Duodenal mucosa (tissue), 2 donors: ENCODE measurements at regions not wholly inside any gene's neighbourhood (a gene's known extent, or its start where the extent isn't known, plus 50 kb on each side); places are given as distances from the start of the nearest gene placed in this dataset.

ENCODE experiments used
- H3K27ac ChIP-seq: one replicate; pipeline ENCODE4 v1.7.0; 2013; ENCODE audit warnings: low read depth, low read length
- H3K27me3 ChIP-seq, 2 donors: one replicate each; pipeline ENCODE4 v1.7.0; 2013; ENCODE audit warnings: low read length in 2 of 2, control low read depth in 1 of 2; ENCODE audit not compliant: insufficient read depth in 2 of 2, control insufficient read depth in 1 of 2
- H3K36me3 ChIP-seq, 2 donors: one replicate each; pipeline ENCODE4 v1.7.0; 2013; ENCODE audit warnings: low read length in 2 of 2, control low read depth in 1 of 2; ENCODE audit not compliant: insufficient read depth in 2 of 2, control insufficient read depth in 1 of 2
- H3K4me1 ChIP-seq, 2 donors: one replicate each; pipeline ENCODE4 v1.7.0; 2013; ENCODE audit warnings: low read length in 2 of 2, control low read depth in 1 of 2; ENCODE audit not compliant: insufficient read depth in 2 of 2, control insufficient read depth in 1 of 2
- H3K4me3 ChIP-seq, 2 donors: one replicate each; pipeline ENCODE4 v1.7.0; 2013; ENCODE audit warnings: low read length in 2 of 2, low read depth in 1 of 2
- H3K9ac ChIP-seq, 2 donors: one replicate each; pipeline ENCODE4 v1.7.0; 2013; ENCODE audit warnings: low read length in 2 of 2, low read depth in 1 of 2
- H3K9me3 ChIP-seq, 2 donors: one replicate each; pipeline ENCODE4 v1.7.0; 2013; ENCODE audit warnings: low read length in 2 of 2, control low read depth in 1 of 2; ENCODE audit not compliant: control insufficient read depth in 1 of 2

DNA sequence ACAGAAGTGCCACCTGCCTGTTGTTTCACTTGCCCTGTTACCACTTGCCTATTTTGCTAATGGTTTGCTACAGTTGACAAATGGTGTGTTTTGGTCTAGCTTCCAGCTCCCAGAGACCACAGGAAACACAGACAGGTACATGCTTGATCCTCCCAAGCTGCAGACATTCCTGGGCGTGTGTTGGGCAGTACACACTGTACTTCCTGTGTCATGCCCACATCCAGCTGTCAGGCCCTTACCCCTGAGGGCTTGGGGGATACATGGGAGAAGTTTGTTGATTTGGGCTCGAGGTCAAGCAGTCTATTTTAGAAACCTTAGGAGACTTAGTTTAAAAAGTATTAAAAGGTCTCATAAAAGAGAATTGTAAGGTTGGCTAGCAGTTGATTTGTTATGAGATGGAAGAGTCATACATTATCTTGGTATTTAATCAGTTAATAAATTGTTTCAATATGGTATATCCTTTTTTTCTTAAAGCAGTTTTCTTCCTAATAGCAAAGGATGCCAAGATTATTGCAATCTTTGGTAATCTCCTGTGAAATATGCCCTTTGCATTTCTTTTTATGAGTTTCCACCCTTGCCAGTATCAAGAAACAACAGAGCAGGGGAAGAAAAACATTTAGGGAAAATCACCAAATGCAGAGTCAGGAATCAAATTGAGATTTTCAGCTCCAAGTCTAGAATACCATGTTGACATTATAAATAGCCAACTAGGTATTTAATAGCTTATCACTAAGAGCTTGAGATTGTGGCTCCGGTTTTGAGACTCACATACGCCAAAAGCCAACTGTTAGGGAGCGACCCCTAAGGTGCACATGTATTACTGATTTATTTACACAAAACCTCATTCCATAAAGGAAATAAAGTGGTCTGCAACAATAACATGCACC lies 52.3 kb upstream of the CD180 start:
- Histone ChIP-seq H3K4me1 (peaks cover 0 to 6% of the 10 kb centered on the region in 2 donors), H3K27me3 (no peaks in the 10 kb centered on the region), H3K9ac (no peak overlapping the region), H3K9me3 (no peaks in the 10 kb centered on the region), H3K27ac (no peak overlapping the region), H3K4me3 (no peak overlapping the region), H3K36me3 (no peaks in the 10 kb centered on the region)

DNA sequence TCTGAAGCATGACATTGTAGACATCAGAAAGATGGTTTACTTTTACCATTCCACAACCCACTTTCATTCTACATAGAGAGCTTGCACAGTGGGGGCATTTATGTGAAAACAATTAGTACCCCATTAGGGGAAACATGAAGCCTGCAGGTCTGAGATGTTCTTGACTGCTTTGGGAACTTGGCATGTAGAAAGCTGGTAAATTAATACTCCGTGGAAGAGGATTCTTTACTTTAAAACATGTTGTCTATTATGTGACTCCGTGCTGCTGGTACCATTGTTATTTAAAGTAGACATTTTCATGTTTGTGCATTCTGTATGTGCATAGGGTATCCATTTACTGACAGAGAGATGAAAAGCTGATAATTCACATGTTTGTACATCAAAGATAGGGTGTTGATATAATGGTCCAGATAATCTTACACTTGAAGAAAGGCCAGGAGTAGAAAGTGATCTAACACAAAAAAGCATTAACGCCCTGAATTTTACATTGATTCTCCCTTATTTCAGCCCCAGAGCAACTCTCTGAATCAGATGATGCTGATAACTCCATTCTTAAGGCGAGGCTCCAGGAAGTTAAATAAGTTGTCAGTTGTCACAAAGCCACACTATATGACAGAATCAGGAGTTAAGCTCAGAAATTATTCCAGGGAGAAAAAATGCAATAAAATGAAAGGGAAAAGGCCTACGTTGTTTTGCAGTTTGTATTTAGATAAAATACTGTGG lies 50.1 kb upstream of the CD180 start:
- Histone ChIP-seq H3K27ac (no peak overlapping the region), H3K9ac (no peak overlapping the region), H3K4me3 (no peak overlapping the region)

More for the DNA sequence above, 50.1 kb upstream of the CD180 start:
- Histone ChIP-seq H3K27me3 (no peaks in the 10 kb centered on the region), H3K36me3 (no peaks in the 10 kb centered on the region), H3K9me3 (no peaks in the 10 kb centered on the region), H3K4me1 (peaks cover 0 to 6% of the 10 kb centered on the region in 2 donors)
